HG03175 (cell line): ENCODE measurements at regions not wholly inside any gene's neighbourhood (a gene's known extent, or its start where the extent isn't known, plus 50 kb on each side); places are given as distances from the start of the nearest gene placed in this dataset.
A peak's percentile ranks its signal among the peaks of the same experiment; 100 is the strongest.

Experiments used
- ATAC-seq: cut with Tn5 transposase; IDR thresholded peaks from one replicate; pipeline ENCODE4 v1.9.1; 2021; ENCODE audit warnings: mild to moderate bottlenecking, moderate library complexity; ENCODE audit not compliant: unreplicated experiment

GRCh38 chr2:133766164-133766832 lies 198.0 kb upstream of the NCKAP5 start:
- ATAC-seq: no peak

- ATAC-seq: no peak
These were observed 200.0 kb upstream of the NCKAP5 start for GRCh38 chr2:133768256-133768655.

GRCh38 chr2:133768658-133769435 lies 200.6 kb upstream of the NCKAP5 start:
- ATAC-seq: no peak

GRCh38 chr2:133773854-133774653 lies 205.8 kb upstream of the NCKAP5 start:
- ATAC-seq: no peak

- no peak for ATAC-seq
These were observed 206.4 kb upstream of the NCKAP5 start for GRCh38 chr2:133774654-133775015.

GRCh38 chr2:133776936-133777573 lies 208.8 kb upstream of the NCKAP5 start:
- no peak for ATAC-seq

- no peak for ATAC-seq
These were observed 209.3 kb upstream of the NCKAP5 start for GRCh38 chr2:133777574-133777960.

- peak; percentile 78 for ATAC-seq
These were observed 212.1 kb upstream of the NCKAP5 start for GRCh38 chr2:133780099-133780996.

GRCh38 chr2:133780997-133781513 lies 212.8 kb upstream of the NCKAP5 start:
- ATAC-seq: no peak

- no peak for ATAC-seq
These were observed 218.9 kb upstream of the NCKAP5 start for GRCh38 chr2:133787207-133787606.

GRCh38 chr2:133787651-133788050 lies 219.4 kb upstream of the NCKAP5 start:
- no peak for ATAC-seq

GRCh38 chr2:133788386-133788785 lies 220.1 kb upstream of the NCKAP5 start:
- ATAC-seq: no peak

- no peak for ATAC-seq
These were observed 221.5 kb upstream of the NCKAP5 start for GRCh38 chr2:133789743-133790142.

GRCh38 chr2:133790711-133791110 lies 222.4 kb upstream of the NCKAP5 start:
- no peak for ATAC-seq

- ATAC-seq: no peak
These were observed 222.9 kb upstream of the NCKAP5 start for GRCh38 chr2:133791191-133791590.

GRCh38 chr2:133792223-133792622 lies 224.0 kb upstream of the NCKAP5 start:
- ATAC-seq: no peak

GRCh38 chr2:133794114-133794513 lies 225.9 kb upstream of the NCKAP5 start:
- no peak for ATAC-seq

GRCh38 chr2:133801946-133802345 lies 233.7 kb upstream of the NCKAP5 start:
- no peak for ATAC-seq

- no peak for ATAC-seq
These were observed 234.3 kb upstream of the NCKAP5 start for GRCh38 chr2:133802409-133803039.

- no peak for ATAC-seq
These were observed 238.3 kb upstream of the NCKAP5 start for GRCh38 chr2:133806564-133806963.
